NT2/D1 (cell line): ENCODE measurements at regions not wholly inside any gene's neighbourhood (a gene's known extent, or its start where the extent isn't known, plus 50 kb on each side); places are given as distances from the start of the nearest gene placed in this dataset.

Source experiments
- SUZ12 ChIP-seq: IDR thresholded peaks from 2 replicates; pipeline ENCODE4 v1.6.1; 2011; ENCODE audit not compliant: insufficient read length, insufficient read depth; ENCODE audit errors: extremely low read depth
- YY1 ChIP-seq: IDR thresholded peaks from 2 replicates; pipeline ENCODE4 v1.6.1; 2011; ENCODE audit not compliant: insufficient read length, insufficient read depth
- ZNF274 ChIP-seq: IDR thresholded peaks from 2 replicates; pipeline ENCODE4 v1.6.1; 2011; ENCODE audit warnings: mild to moderate bottlenecking, low read depth, low read length

GRCh38 chr2:184261818-184262217 is 336.5 kb upstream of the ZNF804A start:
- TF ChIP-seq ZNF274, result no peak
- no peak for TF ChIP-seq YY1
- TF ChIP-seq SUZ12, result no peak
